ENCODE measurements at regions not wholly inside any gene's neighbourhood (a gene's known extent, or its start where the extent isn't known, plus 50 kb on each side); places are given as distances from the start of the nearest gene placed in this dataset.
A peak's percentile ranks its signal among the peaks of the same experiment; 100 is the strongest.
"Not testable (repeated sequence)": the region's sequence is repeated elsewhere in the genome, so short reads cannot be mapped to it uniquely, and the experiment has no call there.

- DNase-seq, result no peak
Measured at GRCh38 chr17:20774472-20775135, 195.1 kb downstream of the CDRT15L2 start.

- DNase-seq, result no peak
Measured at GRCh38 chr17:20775331-20775730, 195.8 kb downstream of the CDRT15L2 start.

- no peak for DNase-seq
Measured at GRCh38 chr17:20779521-20779920, 200.0 kb downstream of the CDRT15L2 start.

- DNase-seq, result no peak
Measured at GRCh38 chr17:20781260-20781659, 201.7 kb downstream of the CDRT15L2 start.

- not testable (repeated sequence) for DNase-seq
Measured at GRCh38 chr17:20781869-20782268, 202.3 kb downstream of the CDRT15L2 start.

- no peak for DNase-seq
Measured at GRCh38 chr17:20783091-20783490, 203.6 kb downstream of the CDRT15L2 start.

- DNase-seq, result no peak
Measured at GRCh38 chr17:20784100-20784665, 204.7 kb downstream of the CDRT15L2 start.

GRCh38 chr17:20787281-20787680 is 207.8 kb downstream of the CDRT15L2 start:
- no peak for DNase-seq

GRCh38 chr17:20791626-20792025 is 212.1 kb downstream of the CDRT15L2 start:
- no peak for DNase-seq

GRCh38 chr17:20794532-20794931 is 215.0 kb downstream of the CDRT15L2 start:
- not testable (repeated sequence) for DNase-seq

- no peak for DNase-seq
Measured at GRCh38 chr17:20797292-20797691, 217.8 kb downstream of the CDRT15L2 start.

- DNase-seq, result no peak
Measured at GRCh38 chr17:20800146-20800545, 220.6 kb downstream of the CDRT15L2 start.

- DNase-seq, result no peak
Measured at GRCh38 chr17:20805751-20806150, 226.2 kb downstream of the CDRT15L2 start.

- not testable (repeated sequence) for DNase-seq
Measured at GRCh38 chr17:20807566-20807965, 228.0 kb downstream of the CDRT15L2 start.

- not testable (repeated sequence) for DNase-seq
Measured at GRCh38 chr17:20815410-20815809, 227.4 kb downstream of the USP22 start.

- DNase-seq, result no peak
Measured at GRCh38 chr17:20823905-20824304, 218.9 kb downstream of the USP22 start.

- DNase-seq, result peak; percentile 1
Measured at GRCh38 chr17:20825539-20825938, 217.3 kb downstream of the USP22 start.

GRCh38 chr17:20840453-20840852 is 202.4 kb downstream of the USP22 start:
- DNase-seq, result not testable (repeated sequence)

GRCh38 chr17:20840987-20841865 is 201.6 kb downstream of the USP22 start:
- not testable (repeated sequence) for DNase-seq

GRCh38 chr17:20842012-20842411 is 200.8 kb downstream of the USP22 start:
- DNase-seq, result not testable (repeated sequence)

- DNase-seq, result not testable (repeated sequence)
Measured at GRCh38 chr17:20843261-20843660, 199.6 kb downstream of the USP22 start.

- peak; percentile 50 for DNase-seq
Measured at GRCh38 chr17:20843799-20844553, 198.8 kb downstream of the USP22 start.

GRCh38 chr17:20848869-20849443 is 193.9 kb downstream of the USP22 start:
- DNase-seq, result not testable (repeated sequence)

Measured in hematopoietic multipotent progenitor cell treated with erythropoietin and hydrocortisone succinate and interleukin-3 and kit ligand, for 6 days (in vitro differentiated cells).